GM23338 (cell line): ENCODE measurements at regions not wholly inside any gene's neighbourhood (a gene's known extent, or its start where the extent isn't known, plus 50 kb on each side); places are given as distances from the start of the nearest gene placed in this dataset.
A peak's percentile ranks its signal among the peaks of the same experiment; 100 is the strongest.

Experiments
- ATAC-seq: fragments of 200-7000 bp; cut with Tn5 transposase; 3 replicates; pipeline ENCODE4 v1.9.1; 2020
- DNase-seq: peaks from one replicate; pipeline ENCODE4 v3.0.0-alpha.2; 2015; ENCODE audit warnings: low spot score
- H2AFZ ChIP-seq: fragments of 200-600 bp; sonication (generic); 2 replicates; pipeline ENCODE4 v1.8.0; 2016; ENCODE audit warnings: antibody characterized with exemption, mild to moderate bottlenecking, moderate library complexity
- H3F3A ChIP-seq: fragments of 200-600 bp; sonication (generic); replicated peaks from 2 replicates; pipeline ENCODE4 v1.8.0; 2017; ENCODE audit warnings: antibody characterized with exemption, mixed run types, low read depth
- H3K27ac ChIP-seq: fragments of 200-600 bp; sonication (generic); 2 replicates; pipeline ENCODE4 v1.6.1; 2016; ENCODE audit warnings: low read depth
- H3K27me3 ChIP-seq: fragments of 200-600 bp; sonication (generic); 2 replicates; pipeline ENCODE4 v1.8.0; 2016; ENCODE audit warnings: mild to moderate bottlenecking, mixed run types, moderate library complexity; ENCODE audit not compliant: insufficient read depth
- H3K36me3 ChIP-seq: fragments of 200-600 bp; sonication (generic); 2 replicates; pipeline ENCODE4 v1.8.0; 2016; ENCODE audit warnings: mild to moderate bottlenecking; ENCODE audit not compliant: insufficient read depth
- H3K4me1 ChIP-seq: fragments of 200-600 bp; sonication (generic); 2 replicates; pipeline ENCODE4 v1.8.0; 2016; ENCODE audit warnings: mild to moderate bottlenecking, moderate library complexity; ENCODE audit not compliant: insufficient read depth
- H3K4me2 ChIP-seq: fragments of 200-600 bp; sonication (generic); 2 replicates; pipeline ENCODE4 v1.7.1; 2017; ENCODE audit warnings: mixed run types
- H3K4me3 ChIP-seq: fragments of 200-600 bp; sonication (generic); 2 replicates; pipeline ENCODE4 v1.6.1; 2016; ENCODE audit warnings: mixed run types
- H3K79me2 ChIP-seq: fragments of 200-600 bp; sonication (generic); replicated peaks from 2 replicates; pipeline ENCODE4 v1.8.0; 2017; ENCODE audit warnings: mild to moderate bottlenecking; ENCODE audit not compliant: insufficient read depth
- H3K9me2 ChIP-seq: fragments of 200-600 bp; sonication (generic); 2 replicates; pipeline ENCODE4 v1.8.0; 2017; ENCODE audit not compliant: insufficient read depth
- H4K20me1 ChIP-seq: fragments of 200-600 bp; sonication (generic); replicated peaks from 2 replicates; pipeline ENCODE4 v1.8.0; 2017; ENCODE audit warnings: mild to moderate bottlenecking; ENCODE audit not compliant: insufficient read depth
- H3K27ac Mint-ChIP-seq: 2 replicates; pipeline ENCODE4 v1.8.0; 2020; ENCODE audit warnings: inconsistent platforms, mild to moderate bottlenecking, moderate library complexity, mixed read lengths
- H3K27me3 Mint-ChIP-seq: 3 replicates; pipeline ENCODE4 v1.8.0; 2022; ENCODE audit warnings: low read depth, mild to moderate bottlenecking, moderate library complexity, mixed read lengths, inconsistent platforms; ENCODE audit not compliant: insufficient read depth, poor library complexity
- H3K36me3 Mint-ChIP-seq: 3 replicates; pipeline ENCODE4 v1.8.0; 2021; ENCODE audit warnings: low read depth, mild to moderate bottlenecking, inconsistent platforms, moderate library complexity, mixed read lengths
- H3K4me1 Mint-ChIP-seq: 3 replicates; pipeline ENCODE4 v1.8.0; 2020; ENCODE audit warnings: mild to moderate bottlenecking, inconsistent platforms, mixed read lengths
- H3K4me3 Mint-ChIP-seq: 3 replicates; pipeline ENCODE4 v1.8.0; 2021; ENCODE audit warnings: moderate library complexity, mild to moderate bottlenecking, inconsistent platforms, mixed read lengths
- H3K9me3 Mint-ChIP-seq: 3 replicates; pipeline ENCODE4 v1.8.0; 2020; ENCODE audit warnings: moderate library complexity, mild to moderate bottlenecking, inconsistent platforms, mixed read lengths
- CTCF ChIP-seq, 2 experiments: fragments of 200-600 bp in 1 of 2; sonication (generic) in 1 of 2; conservative IDR thresholded peaks; 2 replicates each; pipeline versions ENCODE4 v1.5.1 to v1.6.1; 2016 to 2017; ENCODE audit warnings: antibody characterized with exemption in 2 of 2, low read depth in 2 of 2, mild to moderate bottlenecking in 2 of 2, moderate library complexity in 1 of 2
- ETS1 ChIP-seq: IDR thresholded peaks from 2 replicates; pipeline ENCODE4 v1.6.1; 2016; ENCODE audit warnings: antibody characterized with exemption
- EZH2 ChIP-seq: fragments of 200-600 bp; sonication (generic); IDR thresholded peaks from one replicate; pipeline ENCODE4 v1.8.0; 2017; ENCODE audit warnings: antibody characterized with exemption, mild to moderate bottlenecking, low read depth; ENCODE audit not compliant: unreplicated experiment
- EZH2phosphoT487 ChIP-seq: fragments of 200-600 bp; sonication (generic); IDR thresholded peaks from one replicate; pipeline ENCODE4 v1.8.1; 2018; ENCODE audit warnings: antibody characterized with exemption; ENCODE audit not compliant: unreplicated experiment
- JUNB ChIP-seq: IDR thresholded peaks from one replicate; pipeline ENCODE4 v1.6.1; 2016; ENCODE audit warnings: antibody characterized with exemption; ENCODE audit not compliant: unreplicated experiment
- NANOG ChIP-seq: IDR thresholded peaks from 2 replicates; pipeline ENCODE4 v1.6.1; 2016; ENCODE audit warnings: antibody characterized with exemption, borderline replicate concordance
- POLR2AphosphoS5 ChIP-seq: IDR thresholded peaks from 2 replicates; pipeline ENCODE4 v1.6.1; 2016; ENCODE audit warnings: antibody characterized with exemption, low read depth
- STAT1 ChIP-seq: IDR thresholded peaks from one replicate; pipeline ENCODE4 v1.6.1; 2016; ENCODE audit warnings: antibody characterized with exemption; ENCODE audit not compliant: unreplicated experiment
- ZNF114 ChIP-seq: fragments of 250-450 bp; sonication (Bioruptor Pico); IDR thresholded peaks from 2 replicates; pipeline ENCODE4 v1.5.0; 2020; ENCODE audit warnings: mild to moderate bottlenecking, moderate library complexity
- ZNF331 ChIP-seq: fragments of 250-450 bp; sonication (Bioruptor Pico); IDR thresholded peaks from 2 replicates; pipeline ENCODE4 v1.5.0; 2020; ENCODE audit warnings: low read depth, mild to moderate bottlenecking, moderate library complexity
- TF ChIP-seq, protein P1 (sequence below): IDR thresholded peaks from one replicate; pipeline ENCODE4 v1.6.1; 2018; ENCODE audit warnings: antibody characterized with exemption; ENCODE audit not compliant: unreplicated experiment

GRCh38 chr20:53849471-53850059 lies 220.8 kb downstream of the BCAS1 start:
- H4K20me1 ChIP-seq = no peaks in the 10 kb centered on the region
- peaks cover 8% of the 10 kb centered on the region; the same call in 2 of the 3 replicates for H3K4me1 Mint-ChIP-seq
- no peaks in the 10 kb centered on the region for H3K27me3 Mint-ChIP-seq
- no peak overlapping the region for H3K27ac Mint-ChIP-seq
- H3K4me3 ChIP-seq = no peak overlapping the region
- no peaks in the 10 kb centered on the region for H3K79me2 ChIP-seq
- peaks cover 9% of the 10 kb centered on the region for H3K9me3 Mint-ChIP-seq
- H3K4me3 Mint-ChIP-seq = no peak overlapping the region
- ATAC-seq (no peak), DNase-seq (no peak)
- TF ChIP-seq, protein P1, sequence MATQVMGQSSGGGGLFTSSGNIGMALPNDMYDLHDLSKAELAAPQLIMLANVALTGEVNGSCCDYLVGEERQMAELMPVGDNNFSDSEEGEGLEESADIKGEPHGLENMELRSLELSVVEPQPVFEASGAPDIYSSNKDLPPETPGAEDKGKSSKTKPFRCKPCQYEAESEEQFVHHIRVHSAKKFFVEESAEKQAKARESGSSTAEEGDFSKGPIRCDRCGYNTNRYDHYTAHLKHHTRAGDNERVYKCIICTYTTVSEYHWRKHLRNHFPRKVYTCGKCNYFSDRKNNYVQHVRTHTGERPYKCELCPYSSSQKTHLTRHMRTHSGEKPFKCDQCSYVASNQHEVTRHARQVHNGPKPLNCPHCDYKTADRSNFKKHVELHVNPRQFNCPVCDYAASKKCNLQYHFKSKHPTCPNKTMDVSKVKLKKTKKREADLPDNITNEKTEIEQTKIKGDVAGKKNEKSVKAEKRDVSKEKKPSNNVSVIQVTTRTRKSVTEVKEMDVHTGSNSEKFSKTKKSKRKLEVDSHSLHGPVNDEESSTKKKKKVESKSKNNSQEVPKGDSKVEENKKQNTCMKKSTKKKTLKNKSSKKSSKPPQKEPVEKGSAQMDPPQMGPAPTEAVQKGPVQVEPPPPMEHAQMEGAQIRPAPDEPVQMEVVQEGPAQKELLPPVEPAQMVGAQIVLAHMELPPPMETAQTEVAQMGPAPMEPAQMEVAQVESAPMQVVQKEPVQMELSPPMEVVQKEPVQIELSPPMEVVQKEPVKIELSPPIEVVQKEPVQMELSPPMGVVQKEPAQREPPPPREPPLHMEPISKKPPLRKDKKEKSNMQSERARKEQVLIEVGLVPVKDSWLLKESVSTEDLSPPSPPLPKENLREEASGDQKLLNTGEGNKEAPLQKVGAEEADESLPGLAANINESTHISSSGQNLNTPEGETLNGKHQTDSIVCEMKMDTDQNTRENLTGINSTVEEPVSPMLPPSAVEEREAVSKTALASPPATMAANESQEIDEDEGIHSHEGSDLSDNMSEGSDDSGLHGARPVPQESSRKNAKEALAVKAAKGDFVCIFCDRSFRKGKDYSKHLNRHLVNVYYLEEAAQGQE = no peak
- TF ChIP-seq ETS1 (no peak), CTCF (conservative IDR thresholded peaks at IDR 0.05; ENCODE audit: low read depth in 2 of 2) (no peak), EZH2 (no peak), JUNB (no peak), STAT1 (no peak), EZH2phosphoT487 (no peak), ZNF331 (CRISPR knock-in tag) (no peak)
- H3K27me3 ChIP-seq = no peaks in the 10 kb centered on the region
- no peak overlapping the region for H3K27ac ChIP-seq
- no peaks in the 10 kb centered on the region for H3K36me3 ChIP-seq
- H3F3A ChIP-seq = no peaks in the 10 kb centered on the region
- H3K9me2 ChIP-seq = no peaks in the 10 kb centered on the region
- H3K36me3 Mint-ChIP-seq = peaks cover 5% of the 10 kb centered on the region; the same call in 1 of the 3 replicates
- H2AFZ ChIP-seq = 0 out of 2 replicates have a peak overlapping the region, but pooled peaks have one; percentile 72
- no peak overlapping the region for H3K4me2 ChIP-seq
- 0 out of 2 replicates have a peak, but pooled peaks cover 13% of the 10 kb centered on the region for H3K4me1 ChIP-seq

DNA sequence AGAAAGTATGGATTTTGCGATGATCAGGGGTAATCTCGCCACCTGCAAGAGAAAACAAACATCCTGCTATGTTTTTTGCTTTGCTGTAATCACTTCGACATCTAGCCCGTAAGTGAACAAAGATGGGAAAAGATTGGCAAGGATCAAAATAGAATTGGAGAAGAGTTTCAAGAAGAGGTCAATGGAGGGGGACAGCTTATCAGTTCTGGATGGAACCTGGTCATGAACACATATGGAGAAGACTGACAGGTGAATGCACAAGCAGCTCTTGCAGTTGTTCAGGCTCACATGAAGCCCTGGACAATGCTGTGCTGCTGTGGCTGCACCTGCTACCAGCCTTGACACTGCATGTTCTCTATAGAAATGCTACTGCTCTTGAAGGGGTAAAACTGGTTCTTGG lies 222.1 kb downstream of the BCAS1 start:
- Histone ChIP-seq H3K9me2 (no peaks in the 10 kb centered on the region), H4K20me1 (no peaks in the 10 kb centered on the region), H3K4me1 (0 out of 2 replicates have a peak, but pooled peaks cover 13% of the 10 kb centered on the region), H3K27me3 (no peaks in the 10 kb centered on the region), H3K79me2 (no peaks in the 10 kb centered on the region), H2AFZ (no peak overlapping the region), H3K27ac (no peak overlapping the region), H3K4me2 (no peak overlapping the region), H3K4me3 (no peak overlapping the region), H3K36me3 (no peaks in the 10 kb centered on the region), H3F3A (no peaks in the 10 kb centered on the region)
- Mint-ChIP-seq H3K4me1 (peaks cover 8% of the 10 kb centered on the region; the same call in 2 of the 3 replicates), H3K36me3 (peaks cover 5% of the 10 kb centered on the region; the same call in 1 of the 3 replicates), H3K27me3 (no peaks in the 10 kb centered on the region), H3K9me3 (peaks cover 8% of the 10 kb centered on the region), H3K4me3 (no peak overlapping the region), H3K27ac (no peak overlapping the region)
- no peak for DNase-seq
- no peak for ATAC-seq
- TF ChIP-seq ETS1 (no peak), EZH2phosphoT487 (no peak), CTCF (conservative IDR thresholded peaks at IDR 0.05; ENCODE audit: low read depth in 2 of 2) (no peak), STAT1 (no peak), NANOG (no peak), ZNF114 (no peak), POLR2AphosphoS5 (no peak), ZNF331 (CRISPR knock-in tag) (no peak)
